SK-N-SH (cell line): ENCODE measurements at regions not wholly inside any gene's neighbourhood (a gene's known extent, or its start where the extent isn't known, plus 50 kb on each side); places are given as distances from the start of the nearest gene placed in this dataset.

Experiments
- CTCF ChIA-PET: fragments of 300-600, 350-600 bp; formaldehyde crosslinking; extraction: SDS; loops from one replicate; lab custom pipeline; 2021; lab: Yijun Ruan, JAX
- POLR2A ChIA-PET: fragments of 350-600 bp; sonication (Branson Sonifier 250); formaldehyde crosslinking; extraction: SDS; loops from one replicate; lab custom pipeline; 2020; ENCODE audit warnings: antibody characterized with exemption, inconsistent platforms; lab: Yijun Ruan, JAX
- DNase-seq: peaks from one replicate; pipeline ENCODE4 v3.0.0; 2012
- H2AFZ ChIP-seq: fragments of 200-600 bp; sonication (generic); 2 replicates; pipeline ENCODE4 v1.8.1; 2016; ENCODE audit warnings: antibody characterized with exemption, mild to moderate bottlenecking, low read depth
- H3F3A ChIP-seq: fragments of 200-600 bp; sonication (generic); replicated peaks from 2 replicates; pipeline ENCODE3; 2016; ENCODE audit warnings: antibody characterized with exemption, mild to moderate bottlenecking; ENCODE audit not compliant: insufficient read depth
- H3K27ac ChIP-seq, 2 experiments: fragments of 200-500 bp in 1 of 2; fragments of 200-600 bp in 1 of 2; sonication (Bioruptor generic) in 1 of 2; sonication (generic), shearing (Covaris generic) in 1 of 2; 2 replicates each; pipeline versions ENCODE4 v1.5.1 to v1.6.1; 2014 to 2016; ENCODE audit warnings: low read depth in 2 of 2, inconsistent platforms in 1 of 2, low read length in 1 of 2, mild to moderate bottlenecking in 1 of 2, mixed read lengths in 1 of 2
- H3K27me3 ChIP-seq: fragments of 200-600 bp; sonication (generic), shearing (Covaris generic); 2 replicates; pipeline ENCODE4 v1.6.1; 2016; ENCODE audit warnings: mixed run types; ENCODE audit not compliant: insufficient read depth
- H3K36me3 ChIP-seq, 2 experiments: fragments of 200-500 bp in 1 of 2; fragments of 200-600 bp in 1 of 2; sonication (Bioruptor generic) in 1 of 2; sonication (generic) in 1 of 2; replicated peaks in 1 of 2; 2 replicates each; pipeline versions ENCODE3 to v1.5.1; 2014 to 2016; ENCODE audit warnings: low read length in 1 of 2, mild to moderate bottlenecking in 1 of 2; ENCODE audit not compliant: insufficient read depth in 2 of 2, control insufficient read depth in 1 of 2
- H3K4me1 ChIP-seq, 2 experiments: fragments of 200-500 bp in 1 of 2; fragments of 200-600 bp in 1 of 2; sonication (Bioruptor generic) in 1 of 2; sonication (generic), shearing (Covaris generic) in 1 of 2; 2 replicates each; pipeline versions ENCODE4 v1.5.1 to v1.6.1; 2014 to 2016; ENCODE audit warnings: low read depth in 1 of 2, low read length in 1 of 2, mixed run types in 1 of 2; ENCODE audit not compliant: insufficient read depth in 2 of 2, control insufficient read depth in 1 of 2
- H3K4me2 ChIP-seq: fragments of 200-600 bp; sonication (generic), shearing (Covaris generic); 2 replicates; pipeline ENCODE4 v1.6.1; 2017; ENCODE audit warnings: mixed run types
- H3K4me3 ChIP-seq, 2 experiments: fragments of 200-500 bp in 1 of 2; fragments of 200-600 bp in 1 of 2; sonication (Bioruptor generic) in 1 of 2; sonication (generic), shearing (Covaris generic) in 1 of 2; 2 replicates each; pipeline versions ENCODE4 v1.5.1 to v1.8.1; 2014 to 2016; ENCODE audit warnings: low read depth in 2 of 2, inconsistent platforms in 1 of 2, low read length in 1 of 2, mild to moderate bottlenecking in 1 of 2, mixed read lengths in 1 of 2, moderate library complexity in 1 of 2
- H3K79me2 ChIP-seq: fragments of 200-600 bp; sonication (generic); 2 replicates; pipeline ENCODE4 v1.8.1; 2017; ENCODE audit warnings: mild to moderate bottlenecking; ENCODE audit not compliant: insufficient read depth
- H3K9ac ChIP-seq: fragments of 200-600 bp; sonication (generic); 2 replicates; pipeline ENCODE4 v1.6.1; 2017; ENCODE audit warnings: mixed run types
- H3K9me2 ChIP-seq: fragments of 200-600 bp; sonication (generic); 2 replicates; pipeline ENCODE4 v1.6.1; 2017; ENCODE audit warnings: mixed run types
- H3K9me3 ChIP-seq: fragments of 200-600 bp; sonication (generic); 2 replicates; pipeline ENCODE4 v1.6.1; 2017; ENCODE audit warnings: mixed run types, mild to moderate bottlenecking, moderate library complexity
- H4K20me1 ChIP-seq: fragments of 200-600 bp; sonication (generic); 2 replicates; pipeline ENCODE4 v1.6.1; 2017; ENCODE audit warnings: mild to moderate bottlenecking, mixed run types; ENCODE audit not compliant: insufficient read depth
- CHD2 ChIP-seq: fragments of 150-350 bp; IDR thresholded peaks from 2 replicates; pipeline ENCODE4 v1.6.1; 2018; ENCODE audit warnings: low read length; ENCODE audit not compliant: partially characterized antibody
- EZH2phosphoT487 ChIP-seq: fragments of 200-600 bp; sonication (generic); IDR thresholded peaks from 2 replicates; pipeline ENCODE4 v1.6.1; 2017; ENCODE audit warnings: low read depth, mixed run types, mild to moderate bottlenecking, antibody characterized with exemption, moderate library complexity, borderline replicate concordance
- GABPA ChIP-seq: IDR thresholded peaks from 2 replicates; pipeline ENCODE4 v1.4.0; 2012; ENCODE audit warnings: low read depth, mild to moderate bottlenecking
- RCOR1 ChIP-seq: fragments of 150-350 bp; IDR thresholded peaks from 2 replicates; pipeline ENCODE4 v1.6.1; 2017; ENCODE audit warnings: antibody characterized with exemption, low read length
- REST ChIP-seq: IDR thresholded peaks from 2 replicates; pipeline ENCODE4 v1.6.1; 2012; ENCODE audit warnings: mild to moderate bottlenecking, low read depth, low read length, moderate library complexity
- TAF1 ChIP-seq: IDR thresholded peaks from 2 replicates; pipeline ENCODE4 v1.6.1; 2012; ENCODE audit warnings: low read depth, mild to moderate bottlenecking, low read length, moderate library complexity, borderline replicate concordance
- TCF12 ChIP-seq: IDR thresholded peaks from 2 replicates; pipeline ENCODE4 v1.4.0; 2012
- TEAD4 ChIP-seq: IDR thresholded peaks from 2 replicates; pipeline ENCODE4 v1.4.0; 2012; ENCODE audit warnings: mild to moderate bottlenecking, borderline replicate concordance; ENCODE audit not compliant: insufficient read depth
- USF1 ChIP-seq: IDR thresholded peaks from 2 replicates; pipeline ENCODE4 v1.4.0; 2012; ENCODE audit warnings: low read depth, borderline replicate concordance
- WGBS: methylation state at CpG from one replicate; pipeline ENCODE4 v1.1.6; 2017; ENCODE audit warnings: low lambda C conversion rate; 5-methylcytosine and 5-hydroxymethylcytosine counted together
- TF ChIP-seq, protein P1 (sequence below): IDR thresholded peaks from 2 replicates; pipeline ENCODE4; 2012
- TF ChIP-seq, protein P2 (sequence below): IDR thresholded peaks from 2 replicates; pipeline ENCODE4 v1.4.0; 2012; ENCODE audit warnings: low read depth, borderline replicate concordance

- DNase-seq: no peak
- Histone ChIP-seq H3K9ac (no peak overlapping the region), H3K9me3 (no peaks in the 10 kb centered on the region), H3K27ac (no peak overlapping the region), H2AFZ (no peak overlapping the region), H3K27me3 (no peaks in the 10 kb centered on the region), H3K4me3 (no peak overlapping the region), H3K79me2 (no peaks in the 10 kb centered on the region), H3K4me2 (no peak overlapping the region), H3K36me3 (no peaks in the 10 kb centered on the region), H3K4me1 (no peaks in the 10 kb centered on the region), H4K20me1 (no peaks in the 10 kb centered on the region), H3F3A (no peaks in the 10 kb centered on the region), H3K9me2 (no peaks in the 10 kb centered on the region)
- ChIA-PET POLR2A (no interaction called here), CTCF (no interaction called here)
- no peak for TF ChIP-seq EZH2phosphoT487
- TF ChIP-seq CHD2: no peak
- no peak for TF ChIP-seq RCOR1
- no peak for TF ChIP-seq REST
- TF ChIP-seq, protein P1, sequence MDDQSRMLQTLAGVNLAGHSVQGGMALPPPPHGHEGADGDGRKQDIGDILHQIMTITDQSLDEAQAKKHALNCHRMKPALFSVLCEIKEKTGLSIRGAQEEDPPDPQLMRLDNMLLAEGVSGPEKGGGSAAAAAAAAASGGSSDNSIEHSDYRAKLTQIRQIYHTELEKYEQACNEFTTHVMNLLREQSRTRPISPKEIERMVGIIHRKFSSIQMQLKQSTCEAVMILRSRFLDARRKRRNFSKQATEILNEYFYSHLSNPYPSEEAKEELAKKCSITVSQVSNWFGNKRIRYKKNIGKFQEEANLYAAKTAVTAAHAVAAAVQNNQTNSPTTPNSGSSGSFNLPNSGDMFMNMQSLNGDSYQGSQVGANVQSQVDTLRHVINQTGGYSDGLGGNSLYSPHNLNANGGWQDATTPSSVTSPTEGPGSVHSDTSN: no peak
- no peak for TF ChIP-seq TAF1
- no peak for TF ChIP-seq GABPA
- no peak for TF ChIP-seq TCF12
- TF ChIP-seq USF1: no peak
- TF ChIP-seq, protein P2, sequence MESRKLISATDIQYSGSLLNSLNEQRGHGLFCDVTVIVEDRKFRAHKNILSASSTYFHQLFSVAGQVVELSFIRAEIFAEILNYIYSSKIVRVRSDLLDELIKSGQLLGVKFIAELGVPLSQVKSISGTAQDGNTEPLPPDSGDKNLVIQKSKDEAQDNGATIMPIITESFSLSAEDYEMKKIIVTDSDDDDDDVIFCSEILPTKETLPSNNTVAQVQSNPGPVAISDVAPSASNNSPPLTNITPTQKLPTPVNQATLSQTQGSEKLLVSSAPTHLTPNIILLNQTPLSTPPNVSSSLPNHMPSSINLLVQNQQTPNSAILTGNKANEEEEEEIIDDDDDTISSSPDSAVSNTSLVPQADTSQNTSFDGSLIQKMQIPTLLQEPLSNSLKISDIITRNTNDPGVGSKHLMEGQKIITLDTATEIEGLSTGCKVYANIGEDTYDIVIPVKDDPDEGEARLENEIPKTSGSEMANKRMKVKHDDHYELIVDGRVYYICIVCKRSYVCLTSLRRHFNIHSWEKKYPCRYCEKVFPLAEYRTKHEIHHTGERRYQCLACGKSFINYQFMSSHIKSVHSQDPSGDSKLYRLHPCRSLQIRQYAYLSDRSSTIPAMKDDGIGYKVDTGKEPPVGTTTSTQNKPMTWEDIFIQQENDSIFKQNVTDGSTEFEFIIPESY: no peak
- no peak for TF ChIP-seq TEAD4
- WGBS: 3% methylated on average over 1 of the region's 1 CpG
These were observed 144.9 kb downstream of the SPANXA1 start for GRCh38 chrX:141439651-141440050.
